Activated CD4-positive, alpha-beta T cell treated with anti-CD3 and anti-CD28 coated beads, Interleukin-2, amount 50 U/mL, for 16 hours (primary cell): ENCODE measurements at regions not wholly inside any gene's neighbourhood (a gene's known extent, or its start where the extent isn't known, plus 50 kb on each side); places are given as distances from the start of the nearest gene placed in this dataset.
"Not testable (repeated sequence)": the region's sequence is repeated elsewhere in the genome, so short reads cannot be mapped to it uniquely, and the experiment has no call there.

ENCODE experiments used
- DNase-seq: peaks from one replicate; pipeline ENCODE4 v3.0.0-alpha.2; 2020

GRCh38 chr3:75248974-75249373, 415.2 kb upstream of the FRG2C start:
- DNase-seq: no peak

- DNase-seq: no peak
Observed at GRCh38 chr3:75254685-75255084, 409.4 kb upstream of the FRG2C start.

- peak; percentile 11 for DNase-seq
Observed at GRCh38 chr3:75258825-75259683, 405.1 kb upstream of the FRG2C start.

GRCh38 chr3:75260975-75261374, 403.2 kb upstream of the FRG2C start:
- not testable (repeated sequence) for DNase-seq

GRCh38 chr3:75262661-75263060, 401.5 kb upstream of the FRG2C start:
- no peak for DNase-seq

GRCh38 chr3:75265897-75266296, 398.2 kb upstream of the FRG2C start:
- DNase-seq: no peak

GRCh38 chr3:75268576-75268975, 395.6 kb upstream of the FRG2C start:
- not testable (repeated sequence) for DNase-seq

GRCh38 chr3:75272237-75272636, 391.9 kb upstream of the FRG2C start:
- not testable (repeated sequence) for DNase-seq

- DNase-seq: no peak
Observed at GRCh38 chr3:75272691-75273090, 391.4 kb upstream of the FRG2C start.

- DNase-seq: not testable (repeated sequence)
Observed at GRCh38 chr3:75285531-75286148, 378.5 kb upstream of the FRG2C start.

- not testable (repeated sequence) for DNase-seq
Observed at GRCh38 chr3:75288972-75289574, 375.1 kb upstream of the FRG2C start.

- DNase-seq: no peak
Observed at GRCh38 chr3:75294124-75294523, 370.0 kb upstream of the FRG2C start.

GRCh38 chr3:75295013-75295412, 369.1 kb upstream of the FRG2C start:
- no peak for DNase-seq

- no peak for DNase-seq
Observed at GRCh38 chr3:75296858-75297257, 367.3 kb upstream of the FRG2C start.

- no peak for DNase-seq
Observed at GRCh38 chr3:75300606-75301005, 363.5 kb upstream of the FRG2C start.

- DNase-seq: not testable (repeated sequence)
Observed at GRCh38 chr3:75301050-75301449, 363.1 kb upstream of the FRG2C start.

GRCh38 chr3:75303741-75304140, 360.4 kb upstream of the FRG2C start:
- DNase-seq: no peak

- DNase-seq: no peak
Observed at GRCh38 chr3:75305901-75306300, 358.2 kb upstream of the FRG2C start.

- not testable (repeated sequence) for DNase-seq
Observed at GRCh38 chr3:75311306-75311705, 352.8 kb upstream of the FRG2C start.

GRCh38 chr3:75312469-75312868, 351.7 kb upstream of the FRG2C start:
- not testable (repeated sequence) for DNase-seq

- not testable (repeated sequence) for DNase-seq
Observed at GRCh38 chr3:75319776-75320175, 344.4 kb upstream of the FRG2C start.

- DNase-seq: no peak
Observed at GRCh38 chr3:75320369-75320768, 343.8 kb upstream of the FRG2C start.

- DNase-seq: no peak
Observed at GRCh38 chr3:75321060-75321459, 343.1 kb upstream of the FRG2C start.

- DNase-seq: not testable (repeated sequence)
Observed at GRCh38 chr3:75323936-75324335, 340.2 kb upstream of the FRG2C start.
